Suppressor macrophage treated with lipopolysaccharide for 4 hours (primary cell): ENCODE measurements at regions not wholly inside any gene's neighbourhood (a gene's known extent, or its start where the extent isn't known, plus 50 kb on each side); places are given as distances from the start of the nearest gene placed in this dataset.

ENCODE experiments used
- DNase-seq: peaks from one replicate; pipeline ENCODE4 v3.0.0-alpha.2; 2020

- DNase-seq: no peak
Measured at GRCh38 chr22:27378311-27378800, 423.2 kb downstream of the MN1 start.

- no peak for DNase-seq
Measured at GRCh38 chr22:27378995-27379394, 422.6 kb downstream of the MN1 start.

DNA sequence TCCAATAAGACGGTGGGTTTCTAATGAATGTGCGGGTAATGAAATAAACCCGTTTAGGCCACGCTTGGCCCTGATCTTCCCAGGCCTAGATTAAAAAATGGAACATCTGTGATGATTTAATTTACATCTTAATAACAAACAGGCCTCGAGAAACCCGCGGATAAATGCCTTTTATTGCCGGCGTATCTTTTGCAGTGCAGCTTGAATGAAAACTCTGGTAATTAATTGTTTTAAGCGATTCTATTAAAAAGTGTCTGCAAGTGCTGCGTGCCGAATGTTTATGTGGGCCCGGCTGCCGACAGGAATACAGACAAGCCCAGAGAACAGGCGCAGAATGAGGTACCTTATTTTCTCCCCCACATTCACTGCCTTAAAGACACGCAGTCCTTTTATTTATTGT, 420.7 kb downstream of the MN1 start:
- no peak for DNase-seq

- DNase-seq: no peak
Measured at GRCh38 chr22:27381552-27381951, 420.0 kb downstream of the MN1 start.

DNA sequence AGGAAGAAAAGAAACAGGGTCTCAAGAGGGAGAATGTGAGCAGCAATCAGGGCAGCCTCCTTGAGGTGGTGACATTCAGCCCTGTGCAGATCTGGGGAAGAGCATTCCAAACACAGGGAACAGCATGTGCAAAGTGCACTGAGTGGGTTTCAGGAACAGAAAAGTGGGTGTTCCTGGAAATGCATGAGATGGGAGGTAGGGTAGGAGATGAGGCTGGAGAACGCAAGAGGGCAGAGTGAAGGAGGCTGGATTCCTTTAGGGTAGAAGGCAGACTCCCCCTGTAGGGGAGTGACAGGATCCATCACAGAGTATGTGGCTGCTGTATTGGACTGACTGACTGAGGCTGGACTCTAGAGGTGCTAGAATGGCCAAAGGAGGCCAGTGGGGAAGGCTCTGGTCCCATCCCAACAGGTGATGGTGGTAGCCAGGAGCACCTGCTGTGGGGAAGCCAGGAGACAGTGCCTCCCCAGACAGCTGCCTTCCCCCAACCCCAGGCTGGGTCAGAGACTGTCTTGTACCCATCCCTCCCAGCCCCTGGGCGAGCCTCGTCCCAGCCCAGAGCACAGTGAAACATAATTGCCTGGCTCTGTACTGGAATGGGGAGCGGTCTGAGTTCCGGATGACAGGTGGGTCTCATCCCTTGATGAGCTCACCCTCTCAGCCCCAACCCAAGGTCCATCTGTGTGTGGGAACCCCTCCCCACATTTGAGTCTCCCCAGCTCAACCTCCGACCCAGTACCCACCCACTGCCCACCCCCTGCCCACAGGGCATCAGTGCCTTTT, 419.4 kb downstream of the MN1 start:
- no peak for DNase-seq

DNA sequence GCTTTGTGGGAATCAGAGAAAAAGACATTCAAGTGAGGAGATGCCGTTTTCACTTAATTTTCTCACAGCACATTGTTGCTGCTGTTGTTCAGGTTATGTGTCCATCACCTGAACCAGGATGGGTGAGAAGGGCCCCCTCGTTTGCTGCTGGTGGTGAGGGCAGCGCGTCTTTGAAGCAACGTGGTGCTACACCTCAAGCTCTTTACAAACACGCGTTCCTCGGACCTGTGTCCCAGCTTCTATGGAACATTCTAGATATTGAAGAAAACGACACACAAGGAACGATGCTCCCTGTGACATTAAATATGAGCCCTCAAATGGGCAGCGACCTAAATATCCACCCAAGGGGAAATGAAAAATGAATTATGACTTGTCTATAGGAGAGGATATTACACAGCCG, 418.6 kb downstream of the MN1 start:
- no peak for DNase-seq

DNA sequence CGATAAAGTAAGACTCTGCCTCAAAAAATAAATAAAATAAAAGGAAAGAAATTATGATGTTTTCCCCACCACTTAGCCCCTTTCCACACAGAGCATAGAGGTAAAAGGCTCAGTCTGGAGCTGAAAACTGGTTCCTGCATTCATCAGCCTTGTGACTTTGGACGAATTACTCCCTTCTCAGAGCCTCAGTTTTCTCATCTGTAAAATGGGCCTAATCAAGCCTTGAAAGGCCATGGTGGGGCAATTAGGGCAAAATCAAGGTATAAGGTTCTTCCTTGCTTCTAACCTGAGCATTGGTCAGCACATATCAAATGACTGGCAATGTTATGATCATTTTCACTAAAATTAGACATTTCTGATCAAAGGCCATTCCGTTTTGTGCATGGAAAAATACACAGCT, 417.7 kb downstream of the MN1 start:
- DNase-seq: no peak

GRCh38 chr22:27385261-27385998, 416.1 kb downstream of the MN1 start:
- DNase-seq: no peak

DNA sequence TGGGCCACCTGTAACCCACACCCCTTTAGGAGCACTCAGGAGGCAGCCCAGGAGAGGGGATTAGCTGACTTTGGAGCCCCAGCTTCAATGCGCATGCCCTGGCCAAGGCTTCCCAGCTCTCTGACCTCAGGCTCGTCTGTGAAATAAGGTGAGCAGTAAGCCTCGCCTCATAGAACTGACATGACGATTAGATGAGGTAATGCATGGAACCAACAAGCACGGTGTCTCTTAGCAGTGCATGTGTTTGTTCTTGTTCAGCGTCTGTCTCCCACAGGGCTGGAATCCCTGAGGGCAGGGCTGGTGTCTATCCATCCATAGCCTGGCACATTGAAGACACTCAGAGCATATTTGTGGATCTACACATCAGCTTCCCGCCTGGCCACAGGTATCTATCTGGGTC, 415.4 kb downstream of the MN1 start:
- no peak for DNase-seq

- DNase-seq: no peak
Measured at GRCh38 chr22:27387561-27387960, 414.0 kb downstream of the MN1 start.

- DNase-seq: no peak
Measured at GRCh38 chr22:27388090-27388600, 413.4 kb downstream of the MN1 start.

DNA sequence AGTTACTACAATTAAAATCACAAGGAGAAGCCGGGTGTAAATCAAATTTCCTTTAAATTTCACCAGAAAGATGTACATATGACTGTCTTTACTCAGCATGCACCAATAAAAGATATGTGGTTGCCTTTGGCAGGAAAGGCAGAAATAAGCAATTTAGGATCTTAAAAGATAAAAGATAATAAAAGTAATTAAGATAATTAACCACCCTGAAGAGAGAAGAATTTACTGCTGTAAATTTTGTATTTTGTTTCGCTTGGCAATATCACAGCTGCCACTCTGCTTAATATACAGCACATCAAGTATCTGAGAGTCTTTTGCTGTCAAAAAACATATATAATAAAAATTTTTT, 411.9 kb downstream of the MN1 start:
- DNase-seq: no peak

DNA sequence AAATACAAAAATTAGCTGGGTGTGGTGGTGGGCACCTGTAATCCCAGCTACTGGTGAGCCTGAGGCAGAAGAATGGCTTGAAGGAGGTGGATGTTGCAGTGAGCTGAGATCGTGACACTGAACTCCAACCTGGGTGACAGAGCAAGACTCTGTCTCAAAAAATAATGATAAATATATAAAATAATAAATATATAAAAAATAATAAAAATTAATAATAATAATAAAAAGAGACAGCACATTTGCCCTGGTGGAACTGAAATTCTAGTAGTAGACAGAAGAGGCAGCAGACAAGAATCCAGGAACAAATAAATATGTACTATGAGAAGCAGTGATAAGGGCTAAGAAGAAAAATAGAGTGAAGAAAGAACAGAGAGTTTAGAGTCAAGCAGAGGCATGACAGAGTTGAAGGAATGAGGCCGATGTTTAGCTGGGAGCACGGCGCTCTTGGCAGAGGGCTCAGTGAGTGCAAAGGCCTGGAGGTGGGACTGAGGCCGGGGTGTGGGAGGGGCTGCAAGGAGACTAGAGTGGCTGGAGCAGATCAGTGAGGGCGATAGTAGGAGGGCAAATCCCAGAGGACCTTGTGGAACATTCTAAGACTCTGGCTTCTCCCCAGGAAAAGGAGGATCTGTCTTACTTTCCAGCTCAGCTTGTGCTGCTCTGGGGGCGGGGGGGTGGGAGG, 410.3 kb downstream of the MN1 start:
- no peak for DNase-seq

DNA sequence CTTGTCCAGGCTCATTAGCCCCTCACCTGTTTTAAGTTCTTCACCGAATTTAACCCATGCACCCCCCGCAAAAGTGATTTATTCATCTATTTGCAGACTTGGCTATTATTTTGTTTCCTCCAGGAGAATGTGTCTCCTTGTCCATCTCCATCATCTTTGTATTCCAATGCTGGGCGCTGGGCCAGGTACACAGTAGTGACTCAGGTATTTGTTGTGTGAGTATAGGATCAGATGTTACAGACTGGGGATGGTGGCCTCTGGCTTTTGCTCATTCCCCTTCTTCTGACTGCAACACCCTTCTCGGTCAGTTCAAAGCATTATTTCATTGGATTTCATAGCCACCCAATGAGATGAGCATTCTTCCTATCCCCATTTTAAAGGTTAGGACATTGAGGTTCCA, 408.2 kb downstream of the MN1 start:
- no peak for DNase-seq

DNA sequence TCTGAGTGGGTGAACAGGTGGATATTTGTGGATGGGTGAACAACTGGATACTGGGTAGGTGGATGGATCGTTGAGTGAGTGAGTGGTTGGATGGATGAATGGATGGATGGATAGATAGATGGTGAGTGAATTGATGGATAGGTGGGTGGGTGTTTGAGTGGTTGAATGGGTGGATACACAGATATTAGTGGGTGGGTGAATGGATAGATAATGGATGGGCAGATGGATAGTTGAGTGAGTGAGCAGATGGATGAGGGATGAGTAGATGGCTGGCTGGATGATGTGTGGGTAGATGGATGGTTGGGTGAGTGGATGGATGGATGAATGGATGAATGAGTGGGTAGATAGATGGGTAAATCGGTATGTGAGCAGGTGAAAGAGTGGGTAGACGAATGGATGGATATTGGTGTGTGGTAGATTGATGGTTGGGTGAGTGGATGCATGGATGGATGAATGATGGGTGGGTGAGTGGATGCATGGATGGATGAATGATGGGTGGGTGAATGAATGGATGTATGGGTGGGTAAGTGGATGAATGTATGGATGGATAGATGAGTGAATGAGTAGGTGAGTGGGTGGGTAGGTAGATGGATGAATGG, 406.7 kb downstream of the MN1 start:
- no peak for DNase-seq

- DNase-seq: no peak
Measured at GRCh38 chr22:27397036-27397953, 404.3 kb downstream of the MN1 start.

GRCh38 chr22:27397954-27398342, 403.6 kb downstream of the MN1 start:
- DNase-seq: no peak

DNA sequence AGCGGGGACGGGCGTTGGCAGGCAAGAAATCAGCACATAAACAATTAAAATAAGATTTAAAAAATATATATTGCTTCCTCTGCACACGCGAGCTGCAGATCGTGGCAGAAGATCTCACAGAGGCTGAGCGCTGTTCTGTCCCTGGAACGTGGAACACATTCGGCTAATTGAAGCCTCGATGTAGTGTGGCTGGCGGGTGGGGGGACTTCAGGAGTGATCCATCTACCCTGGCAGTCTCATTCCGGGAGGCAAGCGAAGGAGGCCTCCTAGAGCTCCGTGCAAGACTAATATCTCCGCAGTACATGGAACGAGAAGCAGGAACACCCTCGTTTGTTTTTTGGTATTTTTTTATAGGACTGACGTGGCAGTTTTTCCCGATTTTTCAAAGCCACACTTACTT, 402.4 kb downstream of the MN1 start:
- no peak for DNase-seq

- DNase-seq: no peak
Measured at GRCh38 chr22:27400811-27401210, 400.7 kb downstream of the MN1 start.

DNA sequence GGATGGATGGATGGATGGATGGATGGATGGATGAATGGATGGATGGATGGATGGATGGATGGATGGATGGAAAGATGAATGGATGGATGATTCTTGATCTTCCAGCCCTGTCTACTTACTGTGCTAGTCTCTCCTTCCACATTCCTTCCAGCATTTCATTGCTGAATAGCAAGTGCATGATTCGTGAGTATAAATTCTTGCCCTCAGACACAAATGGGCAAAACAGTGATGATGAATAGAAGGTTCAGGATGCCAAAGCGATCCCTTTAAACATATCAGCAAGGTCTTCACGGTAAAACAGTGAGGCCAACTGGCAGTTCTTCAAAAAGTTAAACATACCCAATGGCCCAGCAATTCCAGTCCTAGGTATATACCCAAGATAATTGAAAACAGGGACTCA, 400.2 kb downstream of the MN1 start:
- DNase-seq: no peak

DNA sequence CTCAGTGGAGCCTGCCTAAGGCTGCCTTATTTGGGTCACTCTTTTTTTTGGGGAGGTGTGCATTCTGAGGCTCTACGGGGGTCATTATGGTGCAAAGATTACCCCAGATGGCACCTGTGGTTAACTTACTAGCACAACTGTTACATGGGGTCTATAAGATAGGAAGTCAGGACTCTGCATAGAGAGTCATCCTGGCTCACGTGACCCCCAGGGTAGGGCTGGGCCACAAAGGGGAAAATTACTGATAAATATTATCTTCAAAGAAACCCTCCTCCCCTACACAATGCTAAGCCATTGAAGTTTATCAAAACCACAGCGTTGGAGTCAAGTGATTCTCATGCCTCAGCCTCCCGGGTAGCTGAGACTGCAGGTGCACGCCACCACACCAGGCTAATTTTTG, 397.1 kb downstream of the MN1 start:
- no peak for DNase-seq
